Retinal pigment epithelial cell (primary cell): ENCODE measurements at regions not wholly inside any gene's neighbourhood (a gene's known extent, or its start where the extent isn't known, plus 50 kb on each side); places are given as distances from the start of the nearest gene placed in this dataset.

Experiments
- DNase-seq: peaks from one replicate; pipeline ENCODE4 v3.0.0-alpha.2; 2010; ENCODE audit warnings: low read depth
- H3K4me3 ChIP-seq: 2 replicates; pipeline ENCODE4 v1.5.1; 2011; ENCODE audit warnings: mild to moderate bottlenecking, low read length, control low read depth, moderate library complexity
- CTCF ChIP-seq: conservative IDR thresholded peaks from 2 replicates; pipeline ENCODE4 v1.5.1; 2011; ENCODE audit warnings: low read depth, low read length, control low read depth, inconsistent platforms

- DNase-seq: no peak
- TF ChIP-seq CTCF: no peak
- H3K4me3 ChIP-seq: no peak overlapping the region
Measured at GRCh38 chr15:93165734-93166470, 76.9 kb upstream of the RGMA start.

DNA sequence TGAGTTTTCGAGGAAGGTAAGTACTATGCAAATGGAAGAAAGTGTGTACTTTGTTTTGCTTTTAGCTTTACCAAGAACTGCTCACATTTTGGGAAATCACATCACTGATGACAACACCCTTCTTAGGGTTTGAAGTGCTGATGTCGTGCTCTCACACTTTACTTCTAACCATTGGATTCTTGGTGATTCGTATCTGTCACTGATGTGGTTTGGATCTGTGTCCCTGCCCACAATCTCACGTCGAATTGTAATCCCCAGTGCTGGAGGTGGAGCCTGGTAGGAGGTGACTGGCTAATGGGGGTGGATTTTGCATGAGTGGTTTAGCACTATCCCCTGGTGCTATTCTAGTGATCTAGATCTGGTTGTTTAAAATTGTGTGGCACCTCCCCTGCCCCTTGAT lies 75.4 kb upstream of the RGMA start:
- DNase-seq: no peak
- H3K4me3 ChIP-seq: no peak overlapping the region
- TF ChIP-seq CTCF: no peak

DNA sequence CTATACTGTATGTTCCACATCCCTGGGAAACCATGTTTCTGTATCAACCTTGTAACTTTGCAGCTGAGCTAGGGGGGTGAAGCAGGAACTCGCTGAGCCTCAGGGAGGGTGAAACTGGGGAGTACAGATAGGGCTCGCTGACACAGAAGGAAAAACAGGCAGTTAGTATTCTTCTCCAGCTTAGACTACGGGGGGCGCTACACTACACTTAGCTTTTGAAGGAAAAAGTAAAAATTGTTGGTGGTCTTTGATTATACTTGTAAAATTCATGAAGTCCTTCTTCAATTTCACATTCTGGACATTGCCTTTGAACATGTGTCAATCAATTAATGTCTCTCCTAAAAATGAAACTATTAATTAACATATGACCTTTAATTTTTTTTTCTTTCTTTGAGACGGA lies 73.5 kb upstream of the RGMA start:
- no peak for TF ChIP-seq CTCF
- no peak overlapping the region for H3K4me3 ChIP-seq
- no peak for DNase-seq

DNA sequence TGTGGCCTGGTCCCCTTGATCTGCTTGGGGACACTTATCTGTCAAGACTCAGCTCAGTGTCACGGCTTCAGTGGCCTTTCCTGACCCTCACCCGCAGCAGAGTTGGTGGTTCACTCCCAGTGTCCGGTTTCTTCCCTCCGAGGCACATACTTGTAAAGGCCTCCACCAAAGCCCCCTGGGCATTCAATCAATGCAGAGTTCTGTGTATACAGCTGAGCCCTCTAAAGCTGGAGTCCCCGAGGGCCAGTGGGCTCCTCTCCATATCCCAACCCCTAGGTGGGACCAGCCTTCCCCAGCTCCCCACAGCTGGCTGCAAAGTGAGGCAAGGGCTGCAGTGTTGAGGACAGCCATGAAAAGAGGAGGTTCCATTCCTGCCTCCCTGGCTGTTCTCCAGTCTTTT lies 70.9 kb upstream of the RGMA start:
- H3K4me3 ChIP-seq: no peak overlapping the region
- no peak for DNase-seq
- TF ChIP-seq CTCF: no peak

GRCh38 chr15:93158097-93158900 lies 69.3 kb upstream of the RGMA start:
- DNase-seq: no peak
- no peak overlapping the region for H3K4me3 ChIP-seq
- TF ChIP-seq CTCF: no peak

DNA sequence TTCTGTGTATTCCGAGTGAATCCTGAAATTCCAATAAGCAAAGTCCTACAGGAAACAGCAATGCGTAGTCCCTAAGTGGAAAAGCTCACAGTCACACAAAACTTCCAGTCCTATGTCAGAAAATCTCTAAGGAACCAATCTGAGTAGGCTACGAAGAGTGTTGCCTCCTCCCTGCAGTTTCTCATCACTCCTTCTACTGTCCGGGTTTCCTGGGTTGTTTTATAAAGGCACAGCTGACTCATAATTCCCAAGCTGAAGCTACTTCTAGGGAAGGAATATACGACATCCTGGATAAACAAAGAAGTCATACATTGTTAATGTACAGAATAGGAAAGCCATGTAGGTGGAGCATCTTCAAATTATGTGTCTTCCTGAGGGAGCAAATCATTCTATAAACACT lies 65.7 kb upstream of the RGMA start:
- no peak for TF ChIP-seq CTCF
- no peak overlapping the region for H3K4me3 ChIP-seq
- DNase-seq: no peak

DNA sequence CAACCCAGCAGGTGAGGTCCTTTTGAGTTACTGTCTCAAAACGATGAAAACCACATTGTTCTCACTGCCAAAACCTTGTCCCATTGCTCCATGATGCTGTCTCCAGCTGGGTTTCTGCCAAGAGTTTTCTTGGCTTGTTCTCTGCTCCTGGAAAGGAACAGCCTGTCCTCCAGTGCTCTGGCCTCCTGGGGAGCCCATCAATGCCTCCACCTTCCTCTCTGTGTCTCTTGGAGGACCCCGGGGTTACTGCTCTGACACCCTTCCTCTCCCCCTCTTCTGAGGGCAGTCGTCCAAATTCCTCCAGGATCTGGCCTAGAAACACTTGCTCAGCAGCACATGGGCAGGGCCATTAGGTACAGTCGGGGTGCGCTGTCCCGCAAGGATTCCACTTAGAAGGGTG lies 63.9 kb upstream of the RGMA start:
- H3K4me3 ChIP-seq: no peak overlapping the region
- no peak for DNase-seq
- TF ChIP-seq CTCF: no peak
